GM18868 (cell line): ENCODE measurements at regions not wholly inside any gene's neighbourhood (a gene's known extent, or its start where the extent isn't known, plus 50 kb on each side); places are given as distances from the start of the nearest gene placed in this dataset.
"Not testable (repeated sequence)": the region's sequence is repeated elsewhere in the genome, so short reads cannot be mapped to it uniquely, and the experiment has no call there.

ENCODE experiments used
- ATAC-seq: cut with Tn5 transposase; IDR thresholded peaks from one replicate; pipeline ENCODE4 v1.9.1; 2021; ENCODE audit warnings: mild to moderate bottlenecking, moderate library complexity; ENCODE audit not compliant: unreplicated experiment

DNA sequence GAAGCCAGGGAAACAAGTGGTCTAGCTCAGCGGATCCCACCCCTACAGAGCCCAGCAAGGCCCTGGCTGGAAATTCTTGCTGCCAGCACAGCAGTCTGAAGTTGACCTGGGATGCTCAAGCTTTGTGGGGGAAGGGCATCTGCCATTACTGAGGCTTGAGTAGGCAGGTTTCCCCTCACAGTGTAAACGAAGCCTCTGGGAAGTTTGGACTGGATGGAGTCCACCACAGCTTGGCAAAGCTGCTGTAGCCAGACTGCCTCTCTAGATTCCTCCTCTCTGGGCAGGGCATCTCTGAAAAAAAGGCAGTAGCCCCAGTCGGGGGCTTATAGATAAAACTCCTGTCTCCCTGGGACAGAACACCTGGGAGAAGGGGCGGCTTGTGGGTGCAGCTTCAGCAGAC is 365.9 kb upstream of the SALL1 start:
- not testable (repeated sequence) for ATAC-seq

- no peak for ATAC-seq
These were observed 359.3 kb upstream of the SALL1 start for GRCh38 chr16:51510416-51510815.

DNA sequence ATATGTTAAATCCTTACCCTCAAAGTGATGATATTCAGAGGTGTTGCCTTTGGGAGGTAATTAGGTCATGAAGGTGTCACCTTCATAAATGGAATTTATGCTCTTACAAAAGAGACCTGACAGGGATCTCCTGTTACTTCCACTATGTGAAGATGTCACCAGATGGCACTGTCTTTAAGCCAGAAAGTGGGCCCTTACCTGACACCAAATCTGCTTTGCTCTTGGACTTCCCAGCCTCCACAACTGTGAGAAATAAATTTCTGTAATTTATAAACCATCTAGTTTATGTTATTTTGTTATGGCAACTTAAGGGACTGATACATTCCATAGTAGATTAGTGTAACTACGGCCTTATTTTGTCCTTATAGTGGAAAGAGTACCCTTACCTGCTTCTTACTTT is 358.3 kb upstream of the SALL1 start:
- ATAC-seq, result no peak

DNA sequence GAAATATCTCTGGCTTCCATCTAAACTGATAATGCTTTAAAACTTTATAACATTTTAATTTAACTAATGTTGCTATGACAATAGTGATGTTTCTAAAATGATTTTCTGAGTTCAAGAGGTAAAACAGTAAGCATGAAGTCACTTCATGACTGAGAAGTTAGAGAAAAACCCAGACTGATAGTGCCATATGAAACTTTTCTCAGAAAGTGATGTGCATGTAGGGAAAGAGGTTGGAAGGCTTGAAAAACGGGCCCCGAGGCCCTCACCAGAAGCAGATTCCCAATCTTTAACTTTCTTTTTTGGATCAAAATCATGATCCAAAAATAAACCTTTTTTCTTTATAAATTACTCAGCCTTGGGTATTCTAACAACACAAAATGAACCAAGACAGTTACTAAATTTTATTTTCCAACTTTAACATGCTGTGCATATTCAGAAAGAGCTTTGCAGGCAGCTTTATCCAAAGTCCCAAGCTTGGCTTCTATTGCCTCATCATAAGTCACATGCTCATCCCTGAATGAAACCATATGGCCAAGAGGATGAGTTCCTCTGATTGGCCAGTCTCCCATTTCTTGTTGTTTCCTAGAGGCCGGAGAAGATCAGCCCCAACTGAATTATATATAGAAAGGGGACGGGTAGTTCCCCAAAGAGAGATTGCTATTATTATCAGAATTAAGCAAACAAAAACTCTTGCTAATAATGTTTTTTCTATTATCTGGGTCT is 357.6 kb upstream of the SALL1 start:
- ATAC-seq, result no peak

- no peak for ATAC-seq
These were observed 356.2 kb upstream of the SALL1 start for GRCh38 chr16:51507286-51507685.

- ATAC-seq, result no peak
These were observed 349.2 kb upstream of the SALL1 start for GRCh38 chr16:51500306-51500705.

DNA sequence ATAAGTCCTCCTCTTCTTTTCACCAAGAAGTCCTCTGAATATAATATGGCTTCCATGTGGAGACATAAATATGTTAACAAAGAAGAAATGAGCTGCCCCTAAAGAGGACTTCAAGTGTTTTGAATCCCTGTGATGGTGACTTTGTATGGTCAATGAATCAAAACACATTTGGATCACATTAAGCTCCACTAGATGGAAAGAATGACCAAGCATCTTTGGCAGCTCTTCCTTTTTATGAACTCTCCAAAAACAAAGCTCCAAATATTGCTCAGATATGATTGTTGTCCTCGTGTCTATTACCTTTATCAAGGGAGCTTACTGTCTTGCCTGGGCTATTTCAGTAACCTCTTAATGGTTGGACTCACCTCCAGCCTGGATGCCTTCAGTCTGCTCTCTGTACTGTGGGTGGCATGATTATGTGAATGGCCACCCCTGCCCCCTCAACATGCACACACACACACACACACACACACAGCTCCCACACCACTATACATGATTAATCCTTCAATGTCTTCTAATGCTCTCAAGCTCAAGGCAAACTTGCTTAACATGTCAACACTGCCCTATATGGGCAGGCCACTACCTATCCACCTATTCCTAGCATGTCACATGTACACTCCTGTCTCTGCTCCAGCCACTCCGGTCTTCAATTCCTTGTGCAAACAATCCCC is 346.6 kb upstream of the SALL1 start:
- no peak for ATAC-seq

DNA sequence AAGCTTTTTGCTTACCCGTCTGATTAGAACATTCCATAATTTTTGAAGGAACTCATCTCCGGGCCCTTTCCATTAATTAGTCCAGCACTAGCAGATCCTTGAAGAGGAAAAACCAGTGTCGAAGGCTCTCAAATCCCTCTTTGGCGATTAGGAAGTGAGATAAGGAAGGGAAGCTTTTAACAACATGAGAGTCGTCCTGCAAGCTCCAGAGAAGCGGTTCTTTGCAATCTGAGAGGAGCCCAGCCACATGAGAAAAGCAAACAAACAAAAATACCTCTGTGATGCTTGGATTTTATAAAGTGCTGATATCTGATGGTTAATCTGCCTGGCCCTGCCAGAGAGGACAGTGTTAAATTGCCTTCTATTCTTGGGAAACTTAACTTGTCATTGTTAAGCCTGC is 339.8 kb upstream of the SALL1 start:
- ATAC-seq, result no peak

GRCh38 chr16:51487880-51488279 is 336.8 kb upstream of the SALL1 start:
- no peak for ATAC-seq

DNA sequence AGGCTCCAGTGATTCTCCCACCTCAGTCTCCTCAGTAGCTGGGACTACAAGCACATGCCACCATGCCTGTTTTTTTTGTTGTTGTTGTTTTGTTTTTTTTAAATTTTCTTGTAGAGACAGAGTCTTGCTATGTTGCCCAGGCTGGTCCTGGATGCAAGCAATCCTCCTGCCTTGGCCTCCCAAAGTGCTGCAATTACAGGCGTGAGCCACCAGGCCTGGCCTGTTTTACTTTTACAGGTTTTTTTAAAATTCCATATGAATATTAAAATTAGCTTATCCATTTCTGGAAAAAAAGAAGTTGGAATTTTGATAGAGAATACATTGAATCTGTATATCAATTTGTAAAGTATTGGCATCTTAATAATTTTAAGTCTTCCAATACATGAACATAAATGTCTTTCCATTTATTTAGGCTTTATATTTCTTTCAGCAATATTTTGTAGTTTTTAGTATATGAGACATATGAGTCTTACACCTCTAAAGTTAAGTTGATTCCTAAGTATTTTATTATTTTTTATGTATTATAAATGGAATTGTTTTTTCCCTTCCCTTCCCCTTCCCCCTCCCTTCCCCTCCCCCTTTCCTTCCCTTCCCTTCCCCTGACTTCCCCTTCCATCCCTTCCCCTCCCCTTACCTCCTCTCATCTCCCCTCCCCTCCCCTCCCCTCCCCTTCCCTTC is 323.5 kb upstream of the SALL1 start:
- no peak for ATAC-seq

DNA sequence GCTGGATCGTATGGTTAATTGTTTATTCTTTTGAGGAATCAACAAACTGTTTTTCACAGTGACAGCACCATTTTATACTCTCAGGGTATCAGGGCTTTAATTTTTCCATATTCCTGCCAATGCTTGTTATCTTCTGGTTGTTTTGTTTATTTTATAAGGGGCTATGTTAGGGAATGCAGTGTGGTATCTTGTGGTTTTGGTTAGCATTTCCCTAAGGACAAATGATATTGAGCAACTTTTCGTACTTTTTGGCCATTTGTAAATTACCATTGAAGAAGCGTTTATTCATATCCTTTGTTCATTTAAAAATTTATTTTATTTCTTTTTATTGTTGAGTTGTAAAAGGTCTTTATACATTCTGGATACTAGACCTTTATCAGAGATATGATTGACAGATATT is 322.0 kb upstream of the SALL1 start:
- no peak for ATAC-seq

DNA sequence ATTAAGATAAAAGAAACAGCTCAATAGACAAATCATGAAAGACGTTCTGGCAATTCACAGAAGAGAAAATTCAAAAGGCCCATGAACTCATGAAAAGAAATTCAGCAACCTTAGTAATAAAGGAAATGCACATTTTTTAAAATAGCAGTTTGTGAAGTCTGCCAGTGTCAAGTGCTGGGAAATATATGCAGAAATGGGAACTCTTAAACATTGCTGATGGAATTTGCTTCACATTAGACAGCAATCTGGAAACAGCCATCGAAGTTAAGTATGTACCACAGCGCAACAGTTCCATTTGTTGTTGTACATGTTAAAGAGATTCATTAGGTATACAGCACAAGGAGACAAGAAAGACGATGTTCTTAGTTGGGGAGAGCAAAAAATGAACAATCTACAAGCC is 319.4 kb upstream of the SALL1 start:
- ATAC-seq, result no peak

GRCh38 chr16:51464996-51465395 is 313.9 kb upstream of the SALL1 start:
- ATAC-seq, result no peak

- ATAC-seq, result no peak
These were observed 310.2 kb upstream of the SALL1 start for GRCh38 chr16:51461255-51461654.

- ATAC-seq, result no peak
These were observed 307.5 kb upstream of the SALL1 start for GRCh38 chr16:51458356-51459140.

DNA sequence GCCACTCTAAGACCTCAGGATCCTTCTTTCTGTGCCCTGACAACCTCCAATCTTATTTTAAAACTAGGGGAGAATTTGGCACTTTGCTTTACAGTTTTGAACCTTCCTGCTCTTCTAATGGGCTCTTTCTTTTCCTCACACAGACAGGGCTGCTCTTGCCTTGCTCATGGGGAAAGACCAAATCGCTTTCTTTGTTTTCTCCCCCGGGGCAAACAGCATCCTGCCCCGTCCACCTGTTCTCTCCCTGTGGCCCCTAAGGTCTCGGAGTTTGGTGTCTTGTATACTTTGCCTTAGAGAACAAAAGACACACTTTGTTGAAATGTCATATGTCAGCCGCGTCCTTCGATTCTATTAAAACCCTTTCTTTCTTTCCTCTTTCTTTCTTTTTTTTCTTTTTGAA is 306.7 kb upstream of the SALL1 start:
- ATAC-seq, result no peak

DNA sequence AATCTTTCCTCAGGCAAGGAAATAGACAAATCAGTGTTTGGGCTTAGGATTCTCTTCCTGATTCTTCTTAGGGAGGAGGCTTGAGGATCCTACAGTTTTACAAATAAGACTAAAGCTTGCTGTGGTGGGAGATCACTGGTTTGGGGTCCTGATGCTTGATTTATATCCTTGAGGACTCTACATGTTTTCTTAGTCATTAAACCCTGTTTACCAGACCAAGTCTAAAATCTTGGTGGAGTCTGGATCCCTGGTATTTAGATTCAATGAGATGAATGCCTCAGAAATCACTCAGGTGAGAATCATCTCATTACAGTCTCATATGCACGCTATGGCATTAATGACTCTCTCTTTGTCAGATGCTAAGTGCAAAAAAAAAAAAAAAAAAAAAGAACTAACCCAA is 304.3 kb upstream of the SALL1 start:
- ATAC-seq, result no peak

- no peak for ATAC-seq
These were observed 302.2 kb upstream of the SALL1 start for GRCh38 chr16:51453251-51453650.

DNA sequence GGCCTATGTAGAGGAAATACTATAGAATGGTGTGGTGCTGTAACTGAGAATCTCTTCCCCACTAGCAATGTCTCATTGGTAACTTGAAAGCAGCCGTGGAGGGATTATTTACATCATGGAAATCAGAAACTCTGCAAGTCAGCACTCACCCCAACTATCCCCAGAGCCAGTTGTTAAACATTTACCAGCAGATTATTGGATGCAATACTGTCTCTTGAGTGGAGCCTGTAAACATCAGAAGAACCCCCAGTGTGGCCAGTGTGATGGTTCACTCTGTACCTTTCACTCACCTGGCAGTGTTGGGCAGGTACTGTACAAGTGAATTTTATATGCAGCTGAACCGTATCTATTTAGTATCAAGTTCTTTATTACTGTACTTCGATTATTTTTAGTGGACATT is 299.8 kb upstream of the SALL1 start:
- no peak for ATAC-seq

DNA sequence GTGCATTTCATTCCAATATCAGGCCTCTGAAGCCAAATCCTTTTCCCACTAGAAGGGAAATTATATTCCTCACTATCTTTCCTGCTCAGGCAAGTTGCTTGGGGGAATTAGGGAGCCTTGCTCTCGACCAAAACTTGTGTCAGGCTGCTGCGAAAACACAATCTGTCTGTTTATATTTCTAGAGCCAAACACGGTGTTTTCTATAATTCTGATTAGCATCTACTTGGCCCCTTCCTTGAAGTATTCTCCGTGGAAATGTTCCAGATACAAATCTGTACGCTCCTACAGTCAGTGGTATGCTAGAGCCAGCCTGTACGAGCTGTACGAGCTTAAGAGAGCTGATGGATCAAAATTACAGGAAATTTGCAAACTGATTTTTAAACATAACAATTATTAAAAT is 299.3 kb upstream of the SALL1 start:
- no peak for ATAC-seq

GRCh38 chr16:51449441-51449840 is 298.4 kb upstream of the SALL1 start:
- no peak for ATAC-seq
